Panc1 (cell line): ENCODE measurements at regions not wholly inside any gene's neighbourhood (a gene's known extent, or its start where the extent isn't known, plus 50 kb on each side); places are given as distances from the start of the nearest gene placed in this dataset.

Source experiments
- ATAC-seq: fragments of 200-7000 bp; cut with Tn5 transposase; 2 replicates; pipeline ENCODE4 v1.9.1; 2020; ENCODE audit warnings: mild to moderate bottlenecking, moderate library complexity
- BruUV-seq: library from RNA; stranded (reverse); fragments of 400-500 nt; replicated peaks from 2 replicates; lab custom pipeline; 2021; lab: Mats Ljungman, UMichigan
- CTCF ChIA-PET: fragments of 300-600 bp; sonication (Branson Sonifier 250); formaldehyde crosslinking; loops from one replicate; lab custom pipeline; 2022; ENCODE audit warnings: antibody characterized with exemption; lab: Charles Lee
- POLR2A ChIA-PET: fragments of 300-600 bp; sonication (Branson Sonifier 250); formaldehyde crosslinking; loops from one replicate; lab custom pipeline; 2022; ENCODE audit warnings: antibody characterized with exemption; lab: Charles Lee
- DNase-seq: peaks from one replicate; pipeline ENCODE4 v3.0.0-alpha.2; 2010; ENCODE audit warnings: low read depth, low spot score
- H3K27ac ChIP-seq: 2 replicates; pipeline ENCODE4 v1.5.1; 2011; ENCODE audit warnings: mild to moderate bottlenecking, low read length, inconsistent platforms
- H3K27me3 ChIP-seq: fragments of 200-500 bp; sonication (Bioruptor generic); 2 replicates; pipeline ENCODE4 v1.6.0; 2014; ENCODE audit warnings: low read length, inconsistent platforms; ENCODE audit not compliant: control insufficient read depth, insufficient read depth
- H3K36me3 ChIP-seq: fragments of 200-500 bp; sonication (Bioruptor generic); 2 replicates; pipeline ENCODE4 v1.5.1; 2014; ENCODE audit warnings: inconsistent platforms, mild to moderate bottlenecking, low read length, moderate library complexity; ENCODE audit not compliant: control insufficient read depth, insufficient read depth
- H3K4me1 ChIP-seq: 2 replicates; pipeline ENCODE4 v1.5.1; 2011; ENCODE audit warnings: inconsistent platforms, mild to moderate bottlenecking, low read length, moderate library complexity; ENCODE audit not compliant: control insufficient read depth, insufficient read depth
- H3K4me3 ChIP-seq, 2 experiments: 2 replicates each; pipeline ENCODE4 v1.5.1; 2011 to 2012; ENCODE audit warnings: low read depth in 2 of 2, low read length in 2 of 2, mild to moderate bottlenecking in 2 of 2, inconsistent platforms in 1 of 2, moderate library complexity in 1 of 2
- H3K9me3 ChIP-seq: fragments of 200-500 bp; sonication (Bioruptor generic); 2 replicates; pipeline ENCODE4 v1.5.1; 2014; ENCODE audit warnings: low read depth, mild to moderate bottlenecking, inconsistent platforms, low read length, moderate library complexity; ENCODE audit not compliant: control insufficient read depth, insufficient read depth
- POLR2AphosphoS5 ChIP-seq: IDR thresholded peaks from 2 replicates; pipeline ENCODE4 v1.6.1; 2012; ENCODE audit warnings: mild to moderate bottlenecking, low read depth, low read length, moderate library complexity
- SIN3A ChIP-seq: IDR thresholded peaks from 2 replicates; pipeline ENCODE4 v1.6.1; 2012; ENCODE audit warnings: low read depth, mild to moderate bottlenecking, low read length, moderate library complexity, borderline replicate concordance; ENCODE audit not compliant: insufficient read depth
- TCF7L2 ChIP-seq: IDR thresholded peaks from 2 replicates; pipeline ENCODE4 v1.6.1; 2011; ENCODE audit warnings: mild to moderate bottlenecking, low read depth, low read length, inconsistent platforms
- in situ Hi-C: cut with HindIII; loops from 2 replicates; pipeline ENCODE4 v1.10.0; 2016; ENCODE audit warnings: low sequenced_read_pairs, low pct_unique_long_range_greater_than_20kb
- intact Hi-C: fragments of 100-400 bp; cut with micrococcal nuclease; formaldehyde crosslinking; loops from one replicate; pipeline ENCODE4 v1.10.0; 2022; ENCODE audit not compliant: unreplicated experiment
- TF ChIP-seq, protein P1 (sequence below), 2 experiments: IDR thresholded peaks; 2 replicates each; pipeline ENCODE4 v1.6.1; 2011 to 2012; ENCODE audit warnings: low read depth in 2 of 2, control low read depth in 1 of 2, low read length in 1 of 2, mild to moderate bottlenecking in 1 of 2, moderate library complexity in 1 of 2; ENCODE audit not compliant: insufficient read depth in 1 of 2
- TF ChIP-seq, protein P2 (sequence below): fragments of 450-650 bp; IDR thresholded peaks from 2 replicates; pipeline ENCODE4 v1.5.1; 2017; ENCODE audit warnings: mild to moderate bottlenecking

DNA sequence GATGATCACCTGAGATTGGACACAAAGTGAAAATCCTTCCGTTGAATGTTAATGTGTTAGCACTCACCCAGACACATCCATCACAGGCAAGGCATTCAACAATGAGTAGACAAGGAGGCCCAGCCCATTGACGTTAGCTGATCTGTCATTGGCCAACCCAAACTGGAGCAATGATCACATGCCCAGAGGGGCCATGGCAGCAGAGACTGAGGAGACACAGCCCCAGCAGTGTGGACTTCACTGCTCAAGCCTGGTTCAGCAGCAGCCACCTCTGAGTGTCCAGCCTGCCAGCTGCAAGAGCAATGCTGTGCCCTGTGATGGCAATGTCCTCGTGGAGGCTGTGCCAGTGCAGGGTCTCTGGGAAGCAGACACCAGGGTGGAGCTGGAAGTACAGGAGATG is 622.2 kb downstream of the AACS start:
- no TSS peak for BruUV-seq
- TF ChIP-seq, protein P1, sequence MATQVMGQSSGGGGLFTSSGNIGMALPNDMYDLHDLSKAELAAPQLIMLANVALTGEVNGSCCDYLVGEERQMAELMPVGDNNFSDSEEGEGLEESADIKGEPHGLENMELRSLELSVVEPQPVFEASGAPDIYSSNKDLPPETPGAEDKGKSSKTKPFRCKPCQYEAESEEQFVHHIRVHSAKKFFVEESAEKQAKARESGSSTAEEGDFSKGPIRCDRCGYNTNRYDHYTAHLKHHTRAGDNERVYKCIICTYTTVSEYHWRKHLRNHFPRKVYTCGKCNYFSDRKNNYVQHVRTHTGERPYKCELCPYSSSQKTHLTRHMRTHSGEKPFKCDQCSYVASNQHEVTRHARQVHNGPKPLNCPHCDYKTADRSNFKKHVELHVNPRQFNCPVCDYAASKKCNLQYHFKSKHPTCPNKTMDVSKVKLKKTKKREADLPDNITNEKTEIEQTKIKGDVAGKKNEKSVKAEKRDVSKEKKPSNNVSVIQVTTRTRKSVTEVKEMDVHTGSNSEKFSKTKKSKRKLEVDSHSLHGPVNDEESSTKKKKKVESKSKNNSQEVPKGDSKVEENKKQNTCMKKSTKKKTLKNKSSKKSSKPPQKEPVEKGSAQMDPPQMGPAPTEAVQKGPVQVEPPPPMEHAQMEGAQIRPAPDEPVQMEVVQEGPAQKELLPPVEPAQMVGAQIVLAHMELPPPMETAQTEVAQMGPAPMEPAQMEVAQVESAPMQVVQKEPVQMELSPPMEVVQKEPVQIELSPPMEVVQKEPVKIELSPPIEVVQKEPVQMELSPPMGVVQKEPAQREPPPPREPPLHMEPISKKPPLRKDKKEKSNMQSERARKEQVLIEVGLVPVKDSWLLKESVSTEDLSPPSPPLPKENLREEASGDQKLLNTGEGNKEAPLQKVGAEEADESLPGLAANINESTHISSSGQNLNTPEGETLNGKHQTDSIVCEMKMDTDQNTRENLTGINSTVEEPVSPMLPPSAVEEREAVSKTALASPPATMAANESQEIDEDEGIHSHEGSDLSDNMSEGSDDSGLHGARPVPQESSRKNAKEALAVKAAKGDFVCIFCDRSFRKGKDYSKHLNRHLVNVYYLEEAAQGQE (IDR thresholded peaks at IDR 0.05; ENCODE audit: insufficient read depth in 1 of 2, low read depth in 2 of 2, low read length in 1 of 2), result no peak
- TF ChIP-seq, protein P2, sequence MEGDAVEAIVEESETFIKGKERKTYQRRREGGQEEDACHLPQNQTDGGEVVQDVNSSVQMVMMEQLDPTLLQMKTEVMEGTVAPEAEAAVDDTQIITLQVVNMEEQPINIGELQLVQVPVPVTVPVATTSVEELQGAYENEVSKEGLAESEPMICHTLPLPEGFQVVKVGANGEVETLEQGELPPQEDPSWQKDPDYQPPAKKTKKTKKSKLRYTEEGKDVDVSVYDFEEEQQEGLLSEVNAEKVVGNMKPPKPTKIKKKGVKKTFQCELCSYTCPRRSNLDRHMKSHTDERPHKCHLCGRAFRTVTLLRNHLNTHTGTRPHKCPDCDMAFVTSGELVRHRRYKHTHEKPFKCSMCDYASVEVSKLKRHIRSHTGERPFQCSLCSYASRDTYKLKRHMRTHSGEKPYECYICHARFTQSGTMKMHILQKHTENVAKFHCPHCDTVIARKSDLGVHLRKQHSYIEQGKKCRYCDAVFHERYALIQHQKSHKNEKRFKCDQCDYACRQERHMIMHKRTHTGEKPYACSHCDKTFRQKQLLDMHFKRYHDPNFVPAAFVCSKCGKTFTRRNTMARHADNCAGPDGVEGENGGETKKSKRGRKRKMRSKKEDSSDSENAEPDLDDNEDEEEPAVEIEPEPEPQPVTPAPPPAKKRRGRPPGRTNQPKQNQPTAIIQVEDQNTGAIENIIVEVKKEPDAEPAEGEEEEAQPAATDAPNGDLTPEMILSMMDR, result no peak
- TF ChIP-seq SIN3A (no peak), TCF7L2 (no peak), POLR2AphosphoS5 (no peak)
- Histone ChIP-seq H3K4me1 (no peaks in the 10 kb centered on the region), H3K9me3 (no peaks in the 10 kb centered on the region), H3K4me3 (no peak overlapping the region), H3K27ac (no peak overlapping the region), H3K36me3 (no peaks in the 10 kb centered on the region), H3K27me3 (no peaks in the 10 kb centered on the region)
- ATAC-seq (no peak), DNase-seq (no peak)
- intact Hi-C loops, result no loop called here
- POLR2A ChIA-PET, result no interaction called here
- in situ Hi-C loops, result no loop called here
- CTCF ChIA-PET, result no interaction called here

DNA sequence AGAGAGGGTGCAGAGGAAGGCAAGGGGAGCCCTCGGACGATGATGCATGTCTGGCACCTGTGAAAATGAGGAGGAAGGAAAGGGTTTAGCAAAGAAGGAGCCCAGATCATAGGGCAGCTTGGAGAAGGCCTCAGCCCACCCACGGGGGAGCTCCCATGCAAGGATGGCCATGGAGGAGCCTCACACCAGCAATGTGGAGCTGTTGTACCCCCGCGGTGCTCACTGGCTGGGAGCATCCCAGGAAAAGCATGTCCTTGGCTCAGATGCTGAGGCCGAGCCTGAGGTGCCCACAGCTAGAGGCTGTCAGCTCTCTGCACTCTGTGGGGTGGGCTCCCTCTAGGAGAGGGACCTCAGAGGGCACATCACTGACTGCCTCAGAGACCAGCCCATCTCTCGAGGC is 622.6 kb downstream of the AACS start:
- Histone ChIP-seq H3K27me3 (no peaks in the 10 kb centered on the region), H3K4me1 (no peaks in the 10 kb centered on the region), H3K4me3 (no peak overlapping the region), H3K27ac (no peak overlapping the region), H3K36me3 (no peaks in the 10 kb centered on the region), H3K9me3 (no peaks in the 10 kb centered on the region)
- ChIA-PET POLR2A (no interaction called here), CTCF (no interaction called here)
- intact Hi-C loops, result no loop called here
- TF ChIP-seq TCF7L2, result no peak
- TF ChIP-seq, protein P1 (IDR thresholded peaks at IDR 0.05; ENCODE audit: insufficient read depth in 1 of 2, low read depth in 2 of 2, low read length in 1 of 2), result no peak
- no peak for TF ChIP-seq POLR2AphosphoS5
- TF ChIP-seq SIN3A, result no peak
- TF ChIP-seq, protein P2, result no peak
- in situ Hi-C loops, result no loop called here
- DNase-seq, result no peak
- no TSS peak for BruUV-seq
- ATAC-seq, result no peak
